HFF-Myc (cell line): ENCODE measurements at regions not wholly inside any gene's neighbourhood (a gene's known extent, or its start where the extent isn't known, plus 50 kb on each side); places are given as distances from the start of the nearest gene placed in this dataset.

Experiments used
- DNase-seq: peaks from one replicate; pipeline ENCODE4 v3.0.0-alpha.2; 2011; ENCODE audit warnings: low read depth; ENCODE audit errors: extremely low read depth
- H3K4me3 ChIP-seq: replicated peaks from 2 replicates; pipeline ENCODE4 v1.5.1; 2011; ENCODE audit warnings: low read depth, mild to moderate bottlenecking, control low read depth, low read length
- CTCF ChIP-seq: IDR thresholded peaks from 2 replicates; pipeline ENCODE4 v1.5.1; 2012; ENCODE audit warnings: mild to moderate bottlenecking, low read depth, low read length, control low read depth; ENCODE audit errors: missing control alignments

DNA sequence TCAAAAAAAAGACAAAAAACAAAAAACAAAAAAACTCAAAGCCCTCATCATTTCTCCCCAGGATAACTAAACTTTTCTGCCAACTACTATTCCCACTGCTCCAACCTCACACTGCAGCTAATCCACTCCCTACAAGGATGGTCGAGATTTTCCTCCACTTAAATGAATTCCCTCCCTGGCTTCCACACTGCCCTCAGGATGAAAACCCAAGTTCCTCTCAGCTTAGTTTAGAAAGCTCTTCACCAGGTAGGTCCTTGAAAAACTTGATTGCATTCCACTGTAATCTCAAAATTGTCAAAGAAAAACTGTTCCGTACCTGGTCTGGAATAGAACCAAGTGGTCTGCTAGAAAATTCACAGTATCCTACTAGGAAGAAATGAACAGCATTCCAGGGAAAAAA, 294.3 kb upstream of the KLF14 start:
- DNase-seq: no peak
- no peak for TF ChIP-seq CTCF
- no peak overlapping the region for H3K4me3 ChIP-seq

GRCh38 chr7:131029002-131029401, 295.0 kb upstream of the KLF14 start:
- no peak for DNase-seq
- H3K4me3 ChIP-seq: no peak overlapping the region
- TF ChIP-seq CTCF: no peak

- H3K4me3 ChIP-seq: no peak overlapping the region
- TF ChIP-seq CTCF: no peak
- DNase-seq: no peak
Observed at GRCh38 chr7:131031099-131031868, 296.4 kb upstream of the MKLN1 start.

DNA sequence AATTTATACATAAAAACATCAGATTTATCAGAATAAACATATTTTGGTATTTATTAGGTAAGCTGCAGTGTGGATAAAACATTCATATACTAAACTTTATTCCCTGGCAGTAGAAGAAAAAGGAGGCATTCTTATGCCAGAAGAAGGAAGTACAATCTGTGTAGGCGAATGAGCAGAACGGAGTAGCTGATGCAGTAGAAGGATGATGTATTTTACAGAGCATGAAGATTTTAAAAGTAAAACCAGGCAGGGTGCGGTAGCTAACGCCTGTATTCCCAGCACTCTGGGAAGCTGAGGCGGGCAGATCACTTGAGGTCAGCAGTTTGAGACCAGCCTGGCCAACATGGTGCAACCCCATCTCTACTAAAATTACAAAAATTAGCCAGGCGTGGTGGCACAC, 294.9 kb upstream of the MKLN1 start:
- no peak for TF ChIP-seq CTCF
- no peak overlapping the region for H3K4me3 ChIP-seq
- no peak for DNase-seq

DNA sequence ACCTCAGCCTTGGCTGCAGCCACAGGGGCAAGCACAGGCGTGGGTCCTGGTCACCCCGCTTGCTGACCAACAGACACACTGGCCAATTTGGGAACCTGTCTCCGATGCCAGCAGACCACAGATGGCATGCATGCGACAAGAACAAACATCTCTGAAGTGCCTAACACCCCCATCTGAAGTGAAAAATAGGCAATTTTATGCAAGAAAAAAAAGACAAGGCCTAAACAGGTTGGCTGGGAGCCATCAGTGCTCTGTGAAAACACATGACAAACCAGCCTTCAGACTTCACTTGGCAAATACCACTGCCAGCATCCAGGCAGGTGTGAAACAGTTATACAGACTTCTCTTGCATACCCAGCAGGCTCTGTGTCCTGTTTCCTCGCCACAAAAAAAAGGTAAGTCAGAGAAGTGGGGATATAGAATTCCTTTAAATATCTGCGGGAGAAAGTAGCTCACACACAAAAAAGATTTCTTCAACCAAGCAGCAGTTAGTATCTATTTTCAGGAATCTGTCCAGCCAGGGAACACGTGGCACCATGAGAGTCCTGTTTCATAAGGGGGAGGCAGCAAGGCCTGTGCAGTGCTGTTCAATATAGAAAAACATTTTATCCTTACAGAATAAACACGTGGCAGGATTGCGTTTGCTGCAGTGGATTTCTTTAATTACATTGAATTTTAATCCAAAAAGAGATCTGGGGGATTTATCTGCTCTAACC, 293.4 kb upstream of the MKLN1 start:
- no peak for DNase-seq
- H3K4me3 ChIP-seq: no peak overlapping the region
- TF ChIP-seq CTCF: no peak

DNA sequence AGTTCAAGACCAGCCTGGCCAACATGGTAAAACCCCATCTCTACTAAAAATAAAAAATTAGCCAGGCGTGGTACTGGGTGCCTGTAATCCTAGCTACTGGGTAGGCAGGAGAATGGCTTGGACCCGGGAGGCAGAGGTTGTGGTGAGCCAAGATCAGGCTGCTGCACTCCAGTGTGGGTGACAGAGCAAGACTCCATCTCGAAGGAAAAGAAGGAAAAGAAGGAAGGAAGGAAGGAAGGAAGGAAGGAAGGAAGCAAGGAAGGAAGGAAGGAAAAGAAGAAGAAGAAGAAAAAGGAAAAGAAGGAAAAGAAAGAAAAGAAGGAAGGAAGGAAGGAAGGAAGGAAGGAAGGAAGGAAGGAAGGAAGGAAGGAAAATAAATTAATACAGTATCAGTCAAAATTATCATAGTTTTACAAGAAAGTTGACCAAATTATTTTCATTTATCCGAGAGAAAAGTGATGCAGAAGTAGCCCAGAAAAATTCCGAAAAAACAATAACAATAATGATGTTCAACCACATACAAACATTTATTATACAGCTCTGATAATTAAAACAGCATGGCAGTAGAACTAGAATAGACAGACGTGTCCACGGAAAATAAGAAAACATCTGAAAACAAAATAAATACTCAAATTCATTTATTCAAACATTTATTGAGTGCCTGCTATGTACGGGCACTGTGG, 292.4 kb upstream of the MKLN1 start:
- H3K4me3 ChIP-seq: no peak overlapping the region
- DNase-seq: no peak
- no peak for TF ChIP-seq CTCF
